K562 (cell line): ENCODE measurements at regions not wholly inside any gene's neighbourhood (a gene's known extent, or its start where the extent isn't known, plus 50 kb on each side); places are given as distances from the start of the nearest gene placed in this dataset.

Experiments used
- ATAC-seq: fragments of 200-7000 bp; cut with Tn5 transposase; 3 replicates; pipeline ENCODE4 v1.9.1; 2020; ENCODE audit warnings: moderate library complexity
- BruUV-seq: library from RNA; stranded (reverse); fragments of 400-500 nt; replicated peaks from 2 replicates; lab custom pipeline; 2021; lab: Mats Ljungman, UMichigan
- CTCF ChIA-PET: fragments of 300-600 bp; formaldehyde crosslinking; extraction: SDS; loops from one replicate; lab custom pipeline; 2021; ENCODE audit warnings: low intra/inter-chr PET ratio; lab: Yijun Ruan, JAX
- POLR2A ChIA-PET: fragments of 300-600, 350-650 bp; sonication (Branson Sonifier 250); formaldehyde crosslinking; extraction: SDS; loops from one replicate; lab custom pipeline; 2021; ENCODE audit warnings: antibody characterized with exemption, inconsistent platforms; lab: Yijun Ruan, JAX
- DNase-seq, 4 experiments: peaks; one replicate each; pipeline versions ENCODE4 v3.0.0 to v3.0.0-alpha.2; 2011 to 2018; ENCODE audit warnings: low spot score in 3 of 4, mixed read lengths in 3 of 4; ENCODE audit errors: extremely low read depth in 1 of 4
- FAIRE-seq: peaks from 2 replicates; lab custom pipeline; 2011; peaks lifted over from hg19 to GRCh38; lab: Jason Lieb, UNC
- H2AFZ ChIP-seq: 2 replicates; pipeline ENCODE4 v1.6.0; 2011; ENCODE audit warnings: low read depth, low read length, control low read depth, inconsistent platforms
- H3K27ac ChIP-seq: fragments of 200-600 bp; 3 replicates; pipeline ENCODE4 v1.8.0; 2011; ENCODE audit warnings: low read depth, mild to moderate bottlenecking, control low read depth, inconsistent platforms, low read length, moderate library complexity, mixed read lengths; ENCODE audit errors: extremely low read depth
- H3K27me3 ChIP-seq, 2 experiments: fragments of 300-600 bp in 1 of 2; 2 replicates in 1 of 2; 3 replicates in 1 of 2; pipeline versions ENCODE4 v1.6.0 to v1.8.0; 2011; ENCODE audit warnings: inconsistent platforms in 2 of 2, low read length in 2 of 2, mild to moderate bottlenecking in 1 of 2, mixed read lengths in 1 of 2, moderate library complexity in 1 of 2; ENCODE audit not compliant: control insufficient read depth in 2 of 2, insufficient read depth in 2 of 2
- H3K36me3 ChIP-seq: fragments of 300-600 bp; 3 replicates; pipeline ENCODE4 v1.8.0; 2011; ENCODE audit warnings: mild to moderate bottlenecking, low read length, inconsistent platforms; ENCODE audit not compliant: control insufficient read depth, insufficient read depth
- H3K4me1 ChIP-seq, 2 experiments: fragments of 200-600 bp in 1 of 2; replicated peaks in 1 of 2; 2 replicates in 1 of 2; 3 replicates in 1 of 2; pipeline versions ENCODE4 v1.5.1 to v1.8.0; 2011; ENCODE audit warnings: inconsistent platforms in 2 of 2, low read length in 2 of 2, mild to moderate bottlenecking in 1 of 2, mixed read lengths in 1 of 2, moderate library complexity in 1 of 2; ENCODE audit not compliant: control insufficient read depth in 2 of 2, insufficient read depth in 2 of 2
- H3K4me2 ChIP-seq: 2 replicates; pipeline ENCODE4 v1.6.1; 2011; ENCODE audit warnings: low read length, control low read depth, inconsistent platforms, mixed read lengths; ENCODE audit not compliant: insufficient read depth
- H3K4me3 ChIP-seq: fragments of 200-600 bp; sonication (generic), shearing (Covaris generic); 2 replicates; pipeline ENCODE4 v1.5.1; 2016; ENCODE audit warnings: control low read depth, inconsistent platforms
- H3K79me2 ChIP-seq: fragments of 200-600 bp; 3 replicates; pipeline ENCODE4 v1.8.0; 2011; ENCODE audit warnings: low read length, inconsistent platforms; ENCODE audit not compliant: control insufficient read depth, insufficient read depth
- H3K9ac ChIP-seq, 2 experiments: 2 replicates each; pipeline versions ENCODE4 v1.6.0 to v1.6.1; 2011; ENCODE audit warnings: low read depth in 2 of 2, low read length in 2 of 2, control low read depth in 1 of 2, inconsistent platforms in 1 of 2, mild to moderate bottlenecking in 1 of 2, mixed read lengths in 1 of 2; ENCODE audit not compliant: insufficient read depth in 1 of 2
- H3K9me1 ChIP-seq: one replicate; pipeline ENCODE4 v1.6.0; 2011; ENCODE audit warnings: inconsistent platforms, mild to moderate bottlenecking, low read length, moderate library complexity; ENCODE audit not compliant: control insufficient read depth, insufficient read depth
- H3K9me3 ChIP-seq: replicated peaks from 2 replicates; pipeline ENCODE4 v1.5.1; 2011; ENCODE audit warnings: low read depth, low read length, inconsistent platforms; ENCODE audit not compliant: control insufficient read depth, insufficient read depth
- H4K20me1 ChIP-seq: replicated peaks from 2 replicates; pipeline ENCODE4 v1.6.1; 2011; ENCODE audit warnings: low read length, inconsistent platforms, mixed read lengths; ENCODE audit not compliant: control insufficient read depth, insufficient read depth
- ATF7 ChIP-seq: fragments of 450-650 bp; IDR thresholded peaks from 2 replicates; pipeline ENCODE4 v1.7.1; 2014; ENCODE audit warnings: mild to moderate bottlenecking, moderate library complexity
- BRCA1 ChIP-seq, 2 experiments: fragments of 450-650 bp in 1 of 2; sonication (generic) in 1 of 2; formaldehyde crosslinking in 1 of 2; IDR thresholded peaks; 2 replicates each; pipeline versions ENCODE4 v1.5.0 to v1.6.1; 2017 to 2020; ENCODE audit warnings: mild to moderate bottlenecking in 1 of 2, missing genetic modification reagents in 1 of 2
- CCNT2 ChIP-seq: IDR thresholded peaks from 2 replicates; pipeline ENCODE4 v1.6.1; 2011; ENCODE audit warnings: borderline replicate concordance, low read depth, mild to moderate bottlenecking, moderate library complexity, mixed read lengths, low read length; ENCODE audit not compliant: insufficient read length; ENCODE audit errors: extremely low read depth
- CHCHD3 ChIP-seq: fragments of 250-450 bp; sonication (Bioruptor Pico); IDR thresholded peaks from 2 replicates; pipeline ENCODE4 v2.1.2; 2022; ENCODE audit warnings: mild to moderate bottlenecking
- GABPB1 ChIP-seq: sonication (generic); formaldehyde crosslinking; IDR thresholded peaks from 2 replicates; pipeline ENCODE4 v1.8.0; 2022; ENCODE audit warnings: mild to moderate bottlenecking, missing genetic modification reagents
- HMG20A ChIP-seq: fragments of 450-650 bp; formaldehyde crosslinking; conservative IDR thresholded peaks from 2 replicates; pipeline ENCODE4 v1.4.0; 2020; ENCODE audit warnings: mild to moderate bottlenecking, mixed read lengths
- HNRNPLL ChIP-seq: fragments of 200-400 bp; formaldehyde crosslinking; IDR thresholded peaks from 2 replicates; pipeline ENCODE4 v1.6.1; 2017; ENCODE audit warnings: low read length, low read depth, mild to moderate bottlenecking; ENCODE audit not compliant: poor library complexity, severe bottlenecking
- POU5F1 ChIP-seq: fragments of 150-350 bp; IDR thresholded peaks from 2 replicates; pipeline ENCODE4 v1.6.1; 2014; ENCODE audit warnings: borderline replicate concordance, low read length, low read depth, mild to moderate bottlenecking; ENCODE audit not compliant: partially characterized antibody
- RUNX1 ChIP-seq: sonication (generic); IDR thresholded peaks from 2 replicates; pipeline ENCODE4 v1.6.1; 2016; ENCODE audit warnings: antibody characterized with exemption, low read depth
- SMC3 ChIP-seq: conservative IDR thresholded peaks from 2 replicates; pipeline ENCODE4 v1.6.1; 2011; ENCODE audit warnings: low read depth, low read length, improper control_type of control experiment; ENCODE audit not compliant: insufficient read depth
- SNRNP70 ChIP-seq: fragments of 200-400 bp; formaldehyde crosslinking; optimal IDR thresholded peaks from 2 replicates; pipeline ENCODE3; 2017; ENCODE audit warnings: low read depth, low read length
- SREBF2 ChIP-seq: sonication (generic); formaldehyde crosslinking; IDR thresholded peaks from 2 replicates; pipeline ENCODE4 v1.4.0; 2020; ENCODE audit warnings: mild to moderate bottlenecking, missing genetic modification reagents
- STAT5A ChIP-seq: IDR thresholded peaks from 2 replicates; pipeline ENCODE4 v1.6.1; 2012; ENCODE audit warnings: low read length, inconsistent platforms, borderline replicate concordance
- TBL1XR1 ChIP-seq, 2 experiments: IDR thresholded peaks; 2 replicates each; pipeline ENCODE4 v1.6.1; 2012; ENCODE audit warnings: improper control_type of control experiment in 2 of 2, low read length in 2 of 2, mild to moderate bottlenecking in 1 of 2
- TRIM28 ChIP-seq: fragments of 450-650 bp; IDR thresholded peaks from 2 replicates; pipeline ENCODE4 v1.6.1; 2017
- ZBTB12 ChIP-seq: fragments of 250-450 bp; sonication (Bioruptor Pico); IDR thresholded peaks from 2 replicates; pipeline ENCODE4 v1.4.0; 2020
- ZFPM2 ChIP-seq: fragments of 250-450 bp; sonication (Bioruptor Pico); IDR thresholded peaks from 2 replicates; pipeline ENCODE4 v1.5.1; 2022; ENCODE audit warnings: mild to moderate bottlenecking
- ZNF253 ChIP-seq: fragments of 250-450 bp; sonication (Bioruptor Pico); conservative IDR thresholded peaks from 2 replicates; pipeline ENCODE4 v1.6.1; 2021; ENCODE audit warnings: mild to moderate bottlenecking
- WGBS: fragments of 100-300 bp; shearing (Covaris generic); methylation state at CpG from one replicate; pipeline ENCODE4 v1.1.6; 2016; ENCODE audit warnings: low coverage, mixed read lengths; ENCODE audit not compliant: insufficient coverage; ENCODE audit errors: missing lambda C conversion rate; 5-methylcytosine and 5-hydroxymethylcytosine counted together
- in situ Hi-C: fragments of 300-500 bp; cut with MboI; formaldehyde crosslinking; loops from 4 replicates; pipeline ENCODE4 v1.15.0; 2018; ENCODE audit warnings: inconsistent platforms, mixed read lengths
- intact Hi-C: fragments of 100-400 bp; cut with micrococcal nuclease; formaldehyde crosslinking; loops from 2 replicates; pipeline ENCODE4 v1.14.2; 2022

- intact Hi-C loops (no loop called here), in situ Hi-C loops (no loop called here)
- H3K9ac ChIP-seq = no peak overlapping the region
- ATAC-seq (no peak), FAIRE-seq (no peak), DNase-seq (no peak)
- no peak overlapping the region for H2AFZ ChIP-seq
- peaks cover 5% of the 10 kb centered on the region in 2 experiments; a peak in 4 of 5 replicates for H3K4me1 ChIP-seq
- H3K36me3 ChIP-seq = no peaks in the 10 kb centered on the region
- no peaks in the 10 kb centered on the region for H3K79me2 ChIP-seq
- BruUV-seq = no TSS peak
- no peak overlapping the region for H3K27ac ChIP-seq
- TF ChIP-seq CHCHD3 (CRISPR knock-in tag) (no peak), BRCA1 (IDR thresholded peaks at IDR 0.05) (no peak), BRCA1 (CRISPR knock-in tag; IDR thresholded peaks at IDR 0.05) (no peak), ZNF253 (CRISPR knock-in tag) (no peak), HMG20A (CRISPR knock-in tag) (no peak), SREBF2 (CRISPR knock-in tag) (no peak), RUNX1 (no peak), TRIM28 (no peak), HNRNPLL (no peak), CCNT2 (no peak), ZFPM2 (no peak), ATF7 (no peak), SMC3 (no peak), TBL1XR1 (IDR thresholded peaks at IDR 0.05; ENCODE audit: low read length in 2 of 2) (no peak), SNRNP70 (no peak), POU5F1 (no peak), STAT5A (no peak), ZBTB12 (no peak), GABPB1 (CRISPR knock-in tag) (no peak)
- 2% methylated on average over 3 of the region's 3 CpGs for WGBS
- no peaks in the 10 kb centered on the region for H4K20me1 ChIP-seq
- H3K9me3 ChIP-seq = no peaks in the 10 kb centered on the region
- POLR2A ChIA-PET = no interaction called here
- CTCF ChIA-PET = no interaction called here
- H3K4me2 ChIP-seq = no peak overlapping the region
- H3K9me1 ChIP-seq = no peaks in the 10 kb centered on the region
- no peak overlapping the region for H3K4me3 ChIP-seq
- peaks cover 25 to 65% of the 10 kb centered on the region in 2 experiments for H3K27me3 ChIP-seq
Observed at GRCh38 chr1:43018121-43018520, 59.5 kb upstream of the SLC2A1 start.
